PC-9 (cell line): ENCODE measurements at regions not wholly inside any gene's neighbourhood (a gene's known extent, or its start where the extent isn't known, plus 50 kb on each side); places are given as distances from the start of the nearest gene placed in this dataset.

ENCODE experiments used
- CTCF ChIP-seq: fragments of 200-600 bp; sonication (generic); conservative IDR thresholded peaks from 2 replicates; pipeline ENCODE4 v1.6.1; 2017; ENCODE audit warnings: mixed run types, antibody characterized with exemption, mild to moderate bottlenecking, moderate library complexity
- EZH2 ChIP-seq: fragments of 200-600 bp; sonication (generic); IDR thresholded peaks from 2 replicates; pipeline ENCODE4 v1.8.0; 2017; ENCODE audit warnings: antibody characterized with exemption, low read depth

- TF ChIP-seq CTCF (no peak), EZH2 (no peak)
Observed at GRCh38 chr22:34306361-34306760, 386.1 kb upstream of the LARGE1 start.
